ENCODE measurements at regions not wholly inside any gene's neighbourhood (a gene's known extent, or its start where the extent isn't known, plus 50 kb on each side); places are given as distances from the start of the nearest gene placed in this dataset.

- in situ Hi-C loops (cut with MboI; ENCODE audit: low sequenced_read_pairs, unreplicated experiment): no loop called here
- no peak for DNase-seq (ENCODE audit: low spot score)
- TF ChIP-seq CTCF (IDR thresholded peaks at IDR 0.05; ENCODE audit: borderline replicate concordance, control extremely low read depth, extremely low read depth, insufficient read depth, missing control alignments): no peak
These were observed 195.4 kb downstream of the MACC1 start for GRCh38 chr7:20021831-20022230.

- no peak for DNase-seq (ENCODE audit: low spot score)
- in situ Hi-C loops (cut with MboI; ENCODE audit: low sequenced_read_pairs, unreplicated experiment): no loop called here
- TF ChIP-seq CTCF (IDR thresholded peaks at IDR 0.05; ENCODE audit: borderline replicate concordance, control extremely low read depth, extremely low read depth, insufficient read depth, missing control alignments): no peak
These were observed 196.1 kb downstream of the MACC1 start for GRCh38 chr7:20021066-20021465.

GRCh38 chr7:20019757-20020432 is 197.3 kb downstream of the MACC1 start:
- TF ChIP-seq CTCF (IDR thresholded peaks at IDR 0.05; ENCODE audit: borderline replicate concordance, control extremely low read depth, extremely low read depth, insufficient read depth, missing control alignments): no peak

GRCh38 chr7:20016669-20017068 is 200.5 kb downstream of the MACC1 start:
- in situ Hi-C loops (cut with MboI; ENCODE audit: low sequenced_read_pairs, unreplicated experiment): no loop called here
- no peak for DNase-seq (ENCODE audit: low spot score)
- TF ChIP-seq CTCF (IDR thresholded peaks at IDR 0.05; ENCODE audit: borderline replicate concordance, control extremely low read depth, extremely low read depth, insufficient read depth, missing control alignments): no peak

More at GRCh38 chr7:20019757-20020432, 197.3 kb downstream of the MACC1 start:
- DNase-seq (ENCODE audit: low spot score): no peak
- in situ Hi-C loops (cut with MboI; ENCODE audit: low sequenced_read_pairs, unreplicated experiment): no loop called here

DNA sequence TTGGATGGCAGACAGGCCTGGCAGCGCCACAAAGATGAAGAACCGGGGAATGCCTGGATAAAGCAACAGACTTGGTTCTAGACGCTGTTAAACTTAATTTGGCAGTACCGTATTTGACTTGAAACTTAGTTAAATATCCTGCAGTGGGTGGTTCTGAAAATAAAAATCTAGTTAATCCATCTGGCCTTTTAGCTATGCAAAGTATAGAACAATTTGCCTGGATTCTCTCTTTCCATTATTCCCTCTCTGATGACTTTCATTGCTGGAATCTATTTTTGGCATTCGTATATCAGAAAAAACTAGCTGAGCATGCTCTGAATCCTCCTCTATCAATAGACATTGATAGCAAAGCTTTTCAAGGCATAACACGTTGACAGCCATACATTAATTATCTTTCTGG is 203.6 kb downstream of the MACC1 start:
- in situ Hi-C loops (cut with MboI; ENCODE audit: low sequenced_read_pairs, unreplicated experiment): no loop called here
- no peak for TF ChIP-seq CTCF (IDR thresholded peaks at IDR 0.05; ENCODE audit: borderline replicate concordance, control extremely low read depth, extremely low read depth, insufficient read depth, missing control alignments)
- DNase-seq (ENCODE audit: low spot score): no peak

DNA sequence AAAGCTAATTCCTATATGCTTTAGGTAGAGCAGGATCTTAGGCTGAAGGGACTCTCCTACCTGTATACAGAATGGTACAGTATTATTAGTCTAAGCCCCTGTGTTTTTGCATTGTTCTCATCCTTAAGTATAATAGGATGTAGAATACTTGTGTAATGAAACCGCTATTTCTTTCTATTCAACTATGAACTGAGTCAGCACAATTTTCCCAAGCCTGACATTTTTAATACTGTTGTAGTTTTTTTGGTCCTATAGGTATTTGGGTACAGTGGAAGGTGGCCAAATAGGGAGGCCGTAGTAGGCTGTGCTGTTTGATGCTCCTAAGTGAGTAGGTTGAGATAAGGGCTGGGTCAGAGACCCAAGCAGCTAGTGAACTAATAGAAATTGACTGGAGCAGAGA is 205.1 kb downstream of the MACC1 start:
- in situ Hi-C loops (cut with MboI; ENCODE audit: low sequenced_read_pairs, unreplicated experiment): no loop called here
- TF ChIP-seq CTCF (IDR thresholded peaks at IDR 0.05; ENCODE audit: borderline replicate concordance, control extremely low read depth, extremely low read depth, insufficient read depth, missing control alignments): no peak
- DNase-seq (ENCODE audit: low spot score): no peak
